ENCODE measurements at regions not wholly inside any gene's neighbourhood (a gene's known extent, or its start where the extent isn't known, plus 50 kb on each side); places are given as distances from the start of the nearest gene placed in this dataset.

DNA sequence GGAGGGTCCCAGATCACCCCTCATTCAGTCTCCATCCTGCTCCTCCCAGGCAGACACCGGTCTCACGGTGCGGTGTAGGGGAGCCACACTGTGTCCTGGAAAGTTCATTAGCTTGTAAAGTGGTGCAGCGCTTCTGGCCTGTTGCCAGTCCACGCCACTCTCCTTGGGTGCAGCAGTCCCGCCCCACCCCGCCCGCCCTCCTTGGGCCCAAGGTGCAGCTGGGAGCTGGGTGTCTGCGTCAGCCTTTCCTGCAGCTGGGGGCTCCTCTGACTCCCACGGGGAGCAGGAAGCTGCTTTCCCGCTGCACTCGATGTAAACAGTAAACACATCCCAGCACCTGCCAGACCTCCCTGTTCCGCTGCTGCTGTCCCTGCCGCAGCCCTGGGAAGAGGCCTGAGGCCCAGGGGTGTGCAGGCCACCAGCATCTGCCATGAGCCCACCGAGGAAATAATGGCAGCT is 53.8 kb upstream of the ASB18 start:
- no peak for DNase-seq (ENCODE audit: low read depth in 2 of 2)

DNA sequence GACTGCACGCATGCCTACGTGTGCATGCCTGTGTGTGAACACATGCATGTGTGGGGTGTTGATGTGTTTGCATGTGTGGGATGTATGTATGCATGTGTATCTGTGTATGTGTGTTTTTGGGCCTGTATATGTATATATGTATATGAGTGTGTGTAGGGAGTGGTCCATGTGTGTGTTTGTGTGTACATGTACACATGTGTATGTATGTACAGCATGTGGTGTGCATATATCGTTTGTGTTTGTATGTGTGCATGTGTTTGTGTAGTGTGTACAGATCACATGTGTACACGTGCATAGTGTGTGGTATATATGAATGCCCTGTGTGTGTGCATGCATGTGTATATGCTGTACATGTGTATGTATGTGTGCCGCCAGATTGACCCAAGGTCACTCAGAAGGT is 54.2 kb upstream of the ASB18 start:
- DNase-seq (ENCODE audit: low read depth in 2 of 2), result no peak

DNA sequence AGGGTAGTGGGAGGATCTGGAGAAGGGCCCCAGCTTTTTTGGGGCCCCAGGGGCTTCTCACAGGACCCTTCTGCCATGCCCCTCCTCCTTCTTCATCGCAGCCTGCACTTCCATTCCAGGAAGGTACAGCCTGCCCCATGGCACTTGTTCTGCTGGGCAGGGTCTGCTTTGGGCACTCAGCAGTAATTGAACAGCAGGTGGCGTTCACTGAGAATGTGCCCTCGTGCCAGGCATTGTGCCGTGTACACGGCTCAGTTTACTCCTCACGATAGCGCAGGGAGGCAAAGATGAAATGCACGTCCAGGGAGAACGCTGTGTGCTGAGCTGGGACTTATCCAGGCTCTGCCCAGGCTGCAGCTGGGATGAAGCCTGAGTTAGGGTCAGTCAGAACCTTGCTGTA is 54.8 kb upstream of the ASB18 start:
- no peak for DNase-seq (ENCODE audit: low read depth in 2 of 2)

- DNase-seq (ENCODE audit: low read depth in 2 of 2), result no peak
These were observed 57.2 kb upstream of the ASB18 start for GRCh38 chr2:236321415-236321814.

- DNase-seq (ENCODE audit: low read depth in 2 of 2), result no peak
These were observed 69.4 kb upstream of the ASB18 start for GRCh38 chr2:236333417-236334121.

GRCh38 chr2:236334122-236334876 is 70.1 kb upstream of the ASB18 start:
- no peak for DNase-seq (ENCODE audit: low read depth in 2 of 2)

DNA sequence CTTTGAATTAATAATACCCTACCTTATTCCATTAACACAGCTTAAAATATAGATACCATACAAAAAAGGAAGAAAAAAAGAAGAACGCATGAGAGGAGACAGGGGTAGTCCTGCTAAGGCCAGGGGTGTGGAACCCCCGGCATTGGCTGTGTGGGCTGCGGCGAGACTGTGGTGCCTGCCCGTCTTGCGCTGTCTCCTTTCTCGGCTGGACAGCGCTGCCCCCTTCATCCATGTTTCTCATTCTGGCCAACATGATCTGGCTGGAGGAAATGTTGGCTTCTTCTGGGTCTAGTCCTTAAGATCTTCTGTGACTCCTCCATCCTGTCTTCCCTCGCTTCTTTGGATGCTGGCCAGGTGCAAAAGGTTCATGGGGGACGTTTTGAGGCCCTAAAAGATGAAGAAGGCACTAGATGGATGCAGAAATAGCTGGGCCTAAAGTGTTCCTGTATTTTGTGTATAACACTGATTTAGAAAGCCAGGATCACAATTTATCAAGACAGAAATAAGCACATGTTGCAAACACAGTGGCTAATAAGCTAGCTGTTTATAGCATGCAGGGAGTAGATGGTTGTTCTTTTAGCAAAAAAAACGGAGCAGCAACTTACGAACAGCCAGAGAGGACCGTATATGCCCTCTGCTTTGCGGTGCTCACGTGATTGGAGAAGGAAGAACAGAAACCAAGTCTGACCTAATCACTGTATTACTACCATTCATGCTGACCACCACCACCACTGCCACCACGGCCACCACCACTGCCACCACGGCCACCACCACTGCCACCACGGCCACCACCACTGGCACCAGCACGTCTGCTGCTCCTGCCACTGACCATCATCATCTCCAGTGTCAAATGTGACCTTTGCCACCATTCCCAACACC is 71.7 kb upstream of the ASB18 start:
- DNase-seq (ENCODE audit: low read depth in 2 of 2), result no peak

GRCh38 chr2:236336575-236337464 is 72.6 kb upstream of the ASB18 start:
- no peak for DNase-seq (ENCODE audit: low read depth in 2 of 2)

- DNase-seq (ENCODE audit: low read depth in 2 of 2), result no peak
These were observed 73.5 kb upstream of the ASB18 start for GRCh38 chr2:236337465-236338325.

DNA sequence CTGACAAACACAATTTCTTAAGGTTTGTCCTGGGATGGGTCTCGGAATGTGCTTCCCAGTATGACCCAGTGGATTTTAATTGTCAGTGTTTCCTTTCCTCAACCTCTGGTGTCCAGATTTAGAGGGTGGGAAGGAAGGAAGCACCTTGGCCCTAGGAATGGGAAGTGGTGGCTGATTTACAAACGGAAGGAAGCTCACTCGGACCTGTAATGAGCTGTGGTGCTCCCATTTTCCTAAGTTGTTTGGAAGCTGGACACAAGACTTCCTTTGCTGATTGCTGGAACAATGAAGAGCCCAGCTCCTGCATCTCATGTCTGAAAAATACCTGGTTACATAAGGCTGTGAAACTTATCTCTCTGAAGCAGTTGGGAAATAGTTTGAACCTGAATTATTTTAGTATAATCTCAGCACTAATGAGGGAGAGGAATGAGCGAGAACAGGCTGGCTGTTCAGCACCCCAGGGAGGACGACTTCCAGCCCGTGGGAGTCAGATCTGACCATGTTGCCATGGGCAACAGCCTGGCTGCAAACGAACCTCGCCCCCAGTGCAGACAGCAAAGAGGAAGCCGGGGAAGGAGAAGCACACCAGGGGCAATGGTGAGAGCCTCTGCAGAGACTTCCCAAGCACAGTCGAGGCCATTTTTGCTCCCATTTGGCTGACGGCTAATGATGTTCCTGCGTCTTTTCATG is 74.4 kb upstream of the ASB18 start:
- no peak for DNase-seq (ENCODE audit: low read depth in 2 of 2)

- no peak for DNase-seq (ENCODE audit: low read depth in 2 of 2)
These were observed 76.0 kb upstream of the ASB18 start for GRCh38 chr2:236340251-236340650.

GRCh38 chr2:236341067-236341466 is 76.9 kb upstream of the ASB18 start:
- no peak for DNase-seq (ENCODE audit: low read depth in 2 of 2)

- no peak for DNase-seq (ENCODE audit: low read depth in 2 of 2)
These were observed 77.5 kb upstream of the ASB18 start for GRCh38 chr2:236341721-236342120.

GRCh38 chr2:236342507-236342906 is 78.3 kb upstream of the ASB18 start:
- DNase-seq (ENCODE audit: low read depth in 2 of 2), result no peak

- no peak for DNase-seq (ENCODE audit: low read depth in 2 of 2)
These were observed 78.7 kb upstream of the ASB18 start for GRCh38 chr2:236342951-236343350.

DNA sequence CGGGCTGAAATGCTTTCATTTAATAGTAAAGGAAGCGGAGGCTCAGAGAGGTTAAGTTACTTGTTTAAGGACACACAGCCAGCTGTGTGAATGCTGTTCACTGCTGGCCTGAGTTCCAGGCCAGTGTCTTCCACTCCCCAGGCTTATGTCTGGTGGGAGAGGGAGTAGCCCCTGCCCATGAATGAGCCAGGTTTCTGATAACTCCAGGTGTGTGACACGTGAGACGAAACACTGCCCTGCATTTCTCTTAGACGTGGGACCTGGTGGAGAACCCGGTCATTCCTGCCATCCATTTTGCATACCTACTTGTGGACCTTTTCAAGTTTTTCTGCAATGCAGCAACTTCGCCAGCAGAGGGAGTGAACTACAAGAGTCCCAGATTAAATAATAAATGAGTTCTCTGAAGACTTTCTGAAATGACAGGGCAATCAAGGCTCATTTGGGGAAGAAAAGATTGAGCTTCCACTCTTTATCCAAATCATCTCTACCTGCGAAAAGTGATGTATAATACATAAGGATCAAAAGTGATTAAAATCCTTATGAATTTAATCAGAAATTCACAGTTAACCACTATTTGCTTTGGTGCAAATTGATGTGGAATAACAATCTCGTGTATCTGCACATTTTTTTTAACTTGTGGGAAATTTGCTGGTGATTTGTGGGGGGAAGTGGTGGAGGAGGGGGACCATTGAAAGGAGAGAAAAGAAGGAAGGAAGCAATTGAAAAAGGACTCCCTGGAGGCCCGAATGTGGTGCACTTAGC is 79.4 kb upstream of the ASB18 start:
- DNase-seq (ENCODE audit: low read depth in 2 of 2), result peak; percentile 36 to 48

- no peak for DNase-seq (ENCODE audit: low read depth in 2 of 2)
These were observed 80.2 kb upstream of the ASB18 start for GRCh38 chr2:236344446-236344845.

GRCh38 chr2:236345081-236345714 is 81.0 kb upstream of the ASB18 start:
- DNase-seq (ENCODE audit: low read depth in 2 of 2), result no peak

DNA sequence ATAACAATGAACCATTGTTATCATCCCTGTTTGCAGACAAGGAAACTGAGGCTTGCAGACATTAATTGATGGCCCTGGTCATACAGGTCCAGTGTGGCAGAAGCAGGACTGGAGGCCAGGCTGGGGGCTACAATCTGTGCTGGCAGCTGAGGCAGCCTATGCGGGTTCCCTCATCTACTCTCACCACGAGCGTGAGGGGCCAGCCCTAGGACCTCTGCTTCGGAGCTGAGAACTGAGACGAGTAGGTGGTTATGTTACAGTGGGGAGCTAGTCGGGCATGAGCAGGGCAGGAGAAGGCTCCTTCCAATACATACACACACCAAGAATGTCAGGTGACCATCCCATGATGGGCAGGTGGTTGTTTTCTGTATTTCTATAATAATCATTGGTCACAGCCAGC is 82.2 kb upstream of the ASB18 start:
- no peak for DNase-seq (ENCODE audit: low read depth in 2 of 2)
